ENCODE measurements at regions not wholly inside any gene's neighbourhood (a gene's known extent, or its start where the extent isn't known, plus 50 kb on each side); places are given as distances from the start of the nearest gene placed in this dataset.
"Not testable (repeated sequence)": the region's sequence is repeated elsewhere in the genome, so short reads cannot be mapped to it uniquely, and the experiment has no call there.

GRCh38 chrX:1009771-1010170 lies 202.7 kb downstream of the CRLF2 start:
- no peak for DNase-seq

DNA sequence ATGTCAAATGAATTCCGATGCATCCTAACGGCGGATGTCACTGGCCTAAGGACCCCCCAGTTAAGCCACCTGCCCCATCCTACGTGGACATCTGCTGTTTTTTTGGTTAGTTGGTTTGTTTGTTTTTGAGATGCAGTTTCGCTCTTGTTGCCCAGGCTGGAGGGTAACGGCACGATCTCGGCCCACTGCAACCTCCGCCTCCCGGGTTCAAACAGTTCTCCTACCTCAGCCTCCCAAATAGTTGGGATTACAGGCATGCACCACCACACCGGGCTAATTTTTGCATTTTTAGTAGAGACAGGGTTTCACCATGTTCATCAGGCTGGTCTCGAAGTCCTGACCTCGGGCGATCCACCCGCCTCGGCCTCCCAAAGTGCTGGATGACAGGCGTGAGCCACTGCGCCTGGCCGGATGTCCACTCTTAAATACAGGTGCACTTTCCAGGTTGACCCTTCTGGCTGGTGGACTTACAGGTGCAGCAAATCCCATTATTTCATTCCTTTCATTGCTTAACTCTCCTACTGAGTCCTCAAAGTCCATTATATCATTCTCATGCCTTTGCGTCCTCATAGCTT lies 206.2 kb downstream of the CRLF2 start:
- DNase-seq: no peak

- no peak for DNase-seq
Observed at GRCh38 chrX:1002611-1003010, 209.8 kb downstream of the CRLF2 start.

GRCh38 chrX:997631-998137 lies 214.8 kb downstream of the CRLF2 start:
- DNase-seq: no peak

- no peak for DNase-seq
Observed at GRCh38 chrX:994780-995179, 217.7 kb downstream of the CRLF2 start.

DNA sequence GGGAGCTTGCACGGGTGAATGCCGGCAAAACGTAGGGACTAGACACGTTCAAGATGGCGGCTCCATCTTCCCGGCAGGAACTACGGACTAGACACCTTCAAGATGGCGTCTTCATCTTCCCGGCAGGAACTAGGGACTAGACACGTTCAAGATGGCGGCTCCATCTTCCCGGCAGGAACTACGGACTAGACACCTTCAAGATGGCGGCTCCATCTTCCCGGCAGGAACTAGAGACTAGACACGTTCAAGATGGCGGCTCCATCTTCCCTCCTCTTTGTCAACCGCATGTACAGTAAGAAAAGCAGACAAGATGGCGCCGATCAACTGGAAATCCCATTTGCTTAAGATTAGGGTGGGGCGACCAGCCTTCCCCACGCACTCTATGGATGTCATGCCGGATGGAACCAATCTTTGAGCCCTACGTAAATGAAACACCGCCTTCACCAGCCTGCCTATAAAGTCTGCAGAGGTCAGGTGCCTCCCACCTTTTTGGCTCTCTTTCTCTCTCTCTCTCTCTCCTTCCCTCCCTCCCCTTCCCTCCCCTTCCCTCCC lies 222.4 kb downstream of the CRLF2 start:
- DNase-seq: peak; percentile 14 to 63 (median 17)

DNA sequence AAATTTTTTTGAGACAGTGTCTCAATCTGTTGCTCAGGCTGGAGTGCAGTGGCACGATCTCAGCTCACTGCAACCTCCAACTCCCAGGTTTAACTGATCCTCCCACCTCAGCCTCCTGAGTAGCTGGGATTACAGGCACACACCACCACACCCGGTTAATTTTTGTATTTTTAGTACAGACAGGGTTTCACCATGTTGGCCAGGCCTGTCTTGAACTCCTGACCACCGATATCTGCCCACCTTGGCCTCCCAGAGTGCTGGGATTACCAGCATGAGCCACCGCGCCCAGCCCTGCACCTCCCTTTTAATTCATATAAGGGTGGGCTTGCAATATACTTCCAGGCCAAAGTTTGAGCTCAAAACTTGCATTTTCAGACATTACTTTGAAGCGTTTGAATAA lies 223.9 kb downstream of the CRLF2 start:
- DNase-seq: not testable (repeated sequence)

DNA sequence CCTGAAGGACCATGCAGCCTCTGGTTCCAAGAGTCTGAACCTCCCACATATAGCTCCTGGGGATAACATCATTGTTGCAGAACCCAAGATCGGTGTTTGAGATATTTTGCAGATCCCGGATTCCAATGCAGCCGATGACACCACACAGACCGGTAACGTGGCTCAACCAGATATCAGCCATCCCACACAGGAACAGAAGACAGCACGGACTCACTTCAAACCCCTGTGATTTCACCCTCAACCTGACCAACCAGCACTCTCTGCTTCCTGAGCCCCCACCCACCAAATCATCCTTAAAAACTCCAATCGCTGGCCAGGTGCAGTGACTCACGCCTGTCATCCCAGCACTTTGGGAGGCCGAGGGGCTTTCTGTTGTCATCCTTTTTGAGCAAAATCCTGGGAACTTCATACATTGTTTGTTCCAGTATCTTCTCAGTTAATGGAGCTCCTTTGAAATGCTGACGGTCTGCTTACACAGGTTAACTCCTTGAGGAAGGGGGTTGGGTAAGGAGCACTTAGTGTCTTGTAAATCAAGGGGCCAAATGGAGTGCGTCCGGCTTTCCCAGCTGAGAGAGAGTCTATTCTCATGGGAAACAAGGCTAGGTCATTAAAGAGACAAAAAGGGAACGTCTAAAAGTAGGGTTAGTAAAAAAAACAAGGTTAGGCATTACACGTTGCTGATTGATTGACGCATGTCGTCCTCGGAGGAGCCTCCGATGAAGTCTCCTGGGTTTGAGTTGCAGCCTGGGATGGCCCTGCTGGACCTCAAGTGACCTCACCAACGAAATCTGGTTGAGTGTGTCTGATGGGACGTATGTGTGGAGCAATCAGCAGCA lies 230.4 kb downstream of the CRLF2 start:
- no peak for DNase-seq

- DNase-seq: no peak
Observed at GRCh38 chrX:980587-981235, 231.7 kb downstream of the CRLF2 start.

- not testable (repeated sequence) for DNase-seq
Observed at GRCh38 chrX:979127-979526, 233.3 kb downstream of the CRLF2 start.

- no peak for DNase-seq
Observed at GRCh38 chrX:973010-973632, 239.3 kb downstream of the CRLF2 start.

GRCh38 chrX:968148-968965 lies 244.1 kb downstream of the CRLF2 start:
- no peak for DNase-seq

DNA sequence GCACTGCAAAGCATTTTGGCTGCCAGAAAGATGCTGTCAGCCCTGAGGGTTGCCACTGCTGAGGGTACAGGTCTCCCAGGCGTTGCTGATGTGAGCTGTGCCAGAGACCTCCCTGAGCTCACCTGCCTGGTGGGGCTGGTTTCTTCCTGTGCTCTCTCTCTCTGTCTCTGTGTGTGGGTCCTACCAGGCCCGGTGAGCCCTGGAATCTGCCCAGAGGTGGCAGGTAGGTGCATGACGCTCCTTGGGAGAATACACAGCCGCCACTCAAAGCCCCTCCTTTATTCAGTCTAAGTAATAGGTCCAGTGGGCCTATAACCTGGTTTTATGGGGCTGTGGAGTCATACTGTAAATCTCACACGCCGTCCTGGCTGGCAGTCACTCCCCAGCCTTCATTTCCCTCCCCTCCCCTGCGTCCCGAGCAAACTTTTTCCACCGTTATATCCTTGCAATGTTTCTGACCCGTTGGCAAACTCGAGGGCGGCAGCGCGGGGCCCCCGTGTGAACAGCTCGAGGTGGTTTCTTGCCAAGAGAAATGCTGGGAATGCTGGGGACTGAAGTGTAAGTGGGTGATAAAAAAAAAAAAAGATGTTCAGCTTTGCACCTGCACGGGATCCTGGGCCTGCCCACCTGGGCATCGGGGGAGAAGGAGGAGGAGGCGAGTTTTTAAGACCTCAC lies 245.9 kb downstream of the CRLF2 start:
- DNase-seq: no peak

DNA sequence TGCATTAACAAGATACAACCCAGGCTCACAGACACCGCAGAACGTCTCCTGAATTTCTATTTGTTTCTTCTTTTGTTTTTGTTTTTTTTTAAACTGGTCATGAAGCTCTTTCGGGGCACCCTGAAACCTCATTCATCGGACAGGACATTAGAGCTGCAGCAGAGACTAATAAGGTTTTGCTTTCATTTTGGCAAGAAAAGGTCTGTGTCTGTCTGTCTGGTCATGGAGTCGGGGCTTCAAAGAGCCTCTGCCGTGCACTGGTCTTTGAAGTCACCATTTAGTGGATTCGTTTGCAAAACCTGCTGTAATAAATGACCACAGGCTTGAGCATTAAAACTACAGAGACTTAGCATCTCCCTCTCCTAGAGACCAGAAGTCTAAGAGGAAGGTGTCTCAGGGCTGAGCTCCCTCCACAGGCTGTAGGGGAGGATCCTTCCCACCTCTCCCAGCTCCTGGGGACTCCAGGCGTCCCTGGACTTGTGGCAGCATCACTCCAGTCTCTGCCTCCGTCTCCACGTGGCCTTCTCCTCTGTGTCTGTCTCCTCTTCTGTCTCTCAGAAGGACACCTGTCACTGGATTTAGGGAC lies 247.5 kb downstream of the CRLF2 start:
- DNase-seq: no peak

DNA sequence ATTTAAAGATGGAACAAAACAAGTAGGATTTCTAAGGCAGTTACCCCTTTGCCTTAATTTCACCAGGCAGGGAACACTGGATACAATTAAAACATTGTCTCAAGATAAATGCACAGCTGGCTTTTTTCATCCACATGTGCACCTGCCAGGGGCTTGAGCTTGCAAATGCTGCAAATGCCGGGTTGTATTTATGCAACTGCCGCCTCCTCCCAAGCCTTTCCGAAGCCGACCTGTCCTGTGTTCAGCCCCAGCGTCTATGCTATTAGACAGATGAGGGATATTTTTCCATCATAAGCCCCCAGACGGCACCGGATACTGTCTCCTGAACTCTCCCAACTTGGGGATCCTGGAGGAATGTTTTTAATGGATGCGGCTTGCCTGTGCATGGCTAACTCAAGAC lies 251.6 kb downstream of the CRLF2 start:
- no peak for DNase-seq

DNA sequence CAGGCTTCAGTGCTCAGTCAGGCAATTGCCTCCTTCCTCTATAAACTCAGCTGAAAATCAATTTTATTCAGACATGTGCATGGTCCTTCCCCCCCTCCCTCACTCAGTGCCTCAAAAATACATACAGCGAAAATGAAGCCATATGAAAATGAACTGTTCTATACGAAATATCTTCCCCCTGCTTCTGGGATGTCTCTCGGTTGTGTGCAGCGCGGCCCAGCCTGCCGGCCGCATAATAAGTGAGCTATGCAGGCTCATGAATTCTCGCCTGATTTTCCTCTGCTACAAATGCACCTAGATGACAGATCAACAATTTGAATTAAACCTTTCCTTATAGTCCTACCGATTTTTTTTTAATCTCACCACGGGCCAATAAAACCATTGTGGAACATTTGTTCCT lies 252.9 kb downstream of the CRLF2 start:
- DNase-seq: no peak

- DNase-seq: not testable (repeated sequence)
Observed at GRCh38 chrX:955168-955781, 257.2 kb downstream of the CRLF2 start.

- no peak for DNase-seq
Observed at GRCh38 chrX:953879-954482, 258.5 kb downstream of the CRLF2 start.

DNA sequence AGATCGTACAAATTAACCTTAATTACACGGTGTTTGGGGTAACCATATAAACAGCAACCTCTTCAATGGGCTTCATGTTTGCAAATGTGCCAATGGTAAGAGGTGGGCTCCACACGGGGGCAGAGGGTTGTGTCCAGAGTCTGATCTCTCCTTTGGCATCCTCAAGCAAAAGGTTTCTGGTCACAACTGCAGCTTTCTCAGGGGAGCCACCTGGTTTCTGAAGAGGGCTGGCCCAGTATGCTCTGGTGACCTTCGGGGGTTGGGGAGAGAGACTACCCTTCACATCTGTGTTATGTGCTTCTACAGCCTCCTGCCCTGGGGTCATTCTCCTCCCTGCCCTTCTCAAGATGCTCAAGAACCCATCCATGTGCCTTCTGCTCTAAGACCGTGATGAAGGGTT lies 259.6 kb downstream of the CRLF2 start:
- DNase-seq: no peak

GRCh38 chrX:947262-947661 lies 265.2 kb downstream of the CRLF2 start:
- DNase-seq: not testable (repeated sequence)
